ENCODE measurements at regions not wholly inside any gene's neighbourhood (a gene's known extent, or its start where the extent isn't known, plus 50 kb on each side); places are given as distances from the start of the nearest gene placed in this dataset.

GRCh38 chr5:123681061-123681460, 169.1 kb downstream of the CSNK1G3 start (continued):
- TF ChIP-seq SNAPC4 (CRISPR knock-in tag; IDR thresholded peaks at IDR 0.05) (no peak), ZFP62 (CRISPR knock-in tag; IDR thresholded peaks at IDR 0.05) (no peak)

GRCh38 chr5:123673107-123673506, 161.1 kb downstream of the CSNK1G3 start:
- FAIRE-seq (no peak), ATAC-seq (peak; percentile 55), DNase-seq (ENCODE audit: low spot score) (peak; percentile 9)
- Histone ChIP-seq H3K4me3 (replicated peaks in 1 of 3; ENCODE audit: insufficient read depth in 1 of 3, low read depth in 2 of 3, low read length in 3 of 3) (no peak overlapping the region), H3K36me3 (replicated peaks in 1 of 2; ENCODE audit: control insufficient read depth in 1 of 2, insufficient read depth in 2 of 2, low read length in 2 of 2) (no peaks in the 10 kb centered on the region), H3K27me3 (ENCODE audit: control insufficient read depth in 1 of 2, insufficient read depth in 2 of 2, low read length in 2 of 2) (no peaks in the 10 kb centered on the region), H3K4me2 (ENCODE audit: low read depth, low read length) (no peak overlapping the region), H3K79me2 (ENCODE audit: insufficient read depth, low read length) (no peaks in the 10 kb centered on the region), H3K4me1 (ENCODE audit: insufficient read depth, low read length) (no peaks in the 10 kb centered on the region), H4K20me1 (ENCODE audit: insufficient read depth, low read length) (no peaks in the 10 kb centered on the region), H2AFZ (ENCODE audit: low read length) (no peak overlapping the region), H3K9ac (ENCODE audit: insufficient read depth, low read depth, low read length) (no peak overlapping the region), H3K9me3 (ENCODE audit: low read length) (no peaks in the 10 kb centered on the region), H3K27ac (ENCODE audit: extremely low read length, insufficient read depth, low read length) (no peak overlapping the region)
- CTCF ChIA-PET (ENCODE audit: low intra/inter-chr PET ratio, low total read pairs) = no interaction called here
- WGBS (ENCODE audit: low lambda C conversion rate) = 17% methylated on average over 2 of the region's 2 CpGs
- intact Hi-C loops (cut with micrococcal nuclease; ENCODE audit: unreplicated experiment) = no loop called here
- no TSS peak for BruUV-seq (replicated peaks)
- in situ Hi-C loops (cut with HindIII; ENCODE audit: extremely low pct_ligation_motif_present, low pct_unique_long_range_greater_than_20kb) = no loop called here
- POLR2A ChIA-PET = no interaction called here
- TF ChIP-seq KIAA2018 (CRISPR knock-in tag; IDR thresholded peaks at IDR 0.05; ENCODE audit: borderline replicate concordance) (no peak), ARHGAP35 (CRISPR knock-in tag; IDR thresholded peaks at IDR 0.05; ENCODE audit: borderline replicate concordance) (no peak), STAT6 (CRISPR knock-in tag; IDR thresholded peaks at IDR 0.05; ENCODE audit: borderline replicate concordance) (no peak), ADNP (CRISPR knock-in tag; IDR thresholded peaks at IDR 0.05) (no peak), KLF6 (CRISPR knock-in tag; IDR thresholded peaks at IDR 0.05) (no peak)
